ENCODE measurements at regions not wholly inside any gene's neighbourhood (a gene's known extent, or its start where the extent isn't known, plus 50 kb on each side); places are given as distances from the start of the nearest gene placed in this dataset.
"Not testable (repeated sequence)": the region's sequence is repeated elsewhere in the genome, so short reads cannot be mapped to it uniquely, and the experiment has no call there.

DNA sequence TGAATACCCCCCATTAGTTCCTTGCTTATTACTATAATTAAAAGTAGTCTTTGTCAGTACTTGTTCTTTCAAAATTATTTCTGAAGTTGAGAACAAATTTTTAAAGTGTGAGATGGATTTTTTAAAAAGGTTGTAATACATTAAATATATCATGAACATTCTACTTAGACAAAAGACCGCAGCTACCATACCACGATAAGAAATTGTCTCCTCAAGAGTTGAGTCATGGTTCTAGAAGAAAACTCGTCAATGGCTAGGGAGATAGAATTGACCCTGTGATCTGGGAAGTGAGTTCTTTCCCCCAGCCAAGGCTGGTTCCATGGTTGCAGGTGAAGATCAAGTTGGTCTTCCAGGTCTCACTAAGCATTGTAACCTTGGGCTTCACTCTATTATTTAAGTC is 67.8 kb upstream of the ACYP2 start:
- no peak for DNase-seq
- Histone ChIP-seq H3K27me3 (ENCODE audit: control insufficient read depth, insufficient read depth, low read length) (no peaks in the 10 kb centered on the region), H3K4me3 (ENCODE audit: insufficient read depth, low read depth, low read length) (no peak overlapping the region), H3K36me3 (replicated peaks; ENCODE audit: control insufficient read depth, insufficient read depth, low read length) (no peaks in the 10 kb centered on the region)

DNA sequence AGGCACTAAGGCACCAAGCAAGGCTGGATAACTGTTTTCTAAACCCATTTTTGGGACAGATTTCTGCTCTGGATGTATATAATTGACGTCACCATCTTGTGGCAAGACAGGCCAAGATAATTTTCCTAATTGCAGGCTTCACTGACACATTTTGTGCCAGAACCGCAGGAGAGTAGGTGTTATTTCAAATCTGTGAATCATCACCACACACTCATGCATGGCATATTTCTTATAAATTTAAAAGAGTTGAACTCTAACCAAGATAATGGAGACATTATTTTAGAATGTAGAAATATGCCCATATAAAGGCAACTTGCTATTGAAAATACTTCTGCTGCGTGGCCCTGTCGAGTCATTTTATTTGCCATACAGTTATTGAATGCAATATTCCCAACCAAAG is 68.3 kb upstream of the ACYP2 start:
- Histone ChIP-seq H3K27me3 (ENCODE audit: control insufficient read depth, insufficient read depth, low read length) (no peaks in the 10 kb centered on the region), H3K4me3 (ENCODE audit: insufficient read depth, low read depth, low read length) (no peak overlapping the region), H3K36me3 (replicated peaks; ENCODE audit: control insufficient read depth, insufficient read depth, low read length) (no peaks in the 10 kb centered on the region)
- DNase-seq = no peak

DNA sequence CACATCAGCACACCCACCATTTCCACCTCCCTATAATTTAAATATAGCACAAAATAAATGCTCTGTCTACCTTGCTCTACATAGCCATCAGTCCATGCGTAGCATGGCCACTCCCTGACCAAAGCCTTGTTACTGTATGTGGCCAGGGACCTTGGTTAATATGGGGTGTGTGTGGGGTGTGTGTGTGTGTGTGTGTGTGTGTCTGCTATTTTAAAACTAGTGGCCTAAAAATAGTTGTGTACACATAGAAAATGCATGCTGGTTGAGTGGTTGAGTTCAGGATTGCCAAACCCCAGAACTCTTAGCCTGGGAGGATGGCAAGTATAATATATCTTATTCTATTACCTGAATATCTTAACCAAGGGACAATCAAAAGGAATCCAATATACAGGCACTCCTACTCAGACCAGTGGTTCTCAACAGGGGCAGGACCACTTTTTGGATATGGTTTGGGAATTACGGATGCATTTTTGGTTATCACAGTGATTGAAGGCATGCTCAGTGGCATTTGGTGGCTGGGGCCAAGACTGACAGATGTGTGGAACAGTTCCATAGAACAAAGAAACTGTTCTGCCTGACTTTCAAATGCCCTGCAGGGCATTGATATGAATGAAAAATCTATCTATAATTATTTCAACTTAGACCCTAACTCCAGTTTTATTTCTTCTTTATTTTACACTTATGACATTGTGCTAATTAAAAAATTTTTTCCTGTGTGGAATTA is 72.3 kb upstream of the PSME4 start:
- no peaks in the 10 kb centered on the region for H3K36me3 ChIP-seq (replicated peaks; ENCODE audit: control insufficient read depth, insufficient read depth, low read length)
- no peaks in the 10 kb centered on the region for H3K27me3 ChIP-seq (ENCODE audit: control insufficient read depth, insufficient read depth, low read length)
- H3K4me3 ChIP-seq (ENCODE audit: insufficient read depth, low read depth, low read length) = no peak overlapping the region
- DNase-seq = no peak

DNA sequence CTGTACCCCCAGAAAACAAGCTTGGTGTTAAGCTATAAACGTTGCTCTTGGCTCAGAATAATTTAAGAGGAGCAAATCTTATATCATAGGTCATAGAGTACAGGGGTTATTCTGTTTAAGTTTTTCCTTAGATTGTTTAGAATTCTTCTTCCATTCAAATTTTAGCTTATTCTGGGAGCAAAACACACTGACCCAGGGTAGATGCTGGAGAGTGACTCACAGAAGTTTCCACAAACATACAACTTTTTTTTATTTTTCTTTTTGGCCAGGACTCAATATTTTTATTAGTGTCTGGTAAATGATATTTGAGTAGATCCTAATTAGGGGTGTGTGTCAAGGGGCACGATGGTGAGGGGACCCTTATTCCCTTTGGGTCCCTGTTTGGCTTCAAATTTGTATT is 71.5 kb upstream of the PSME4 start:
- no peak for DNase-seq
- H3K27me3 ChIP-seq (ENCODE audit: control insufficient read depth, insufficient read depth, low read length) = no peaks in the 10 kb centered on the region
- H3K4me3 ChIP-seq (ENCODE audit: insufficient read depth, low read depth, low read length) = no peak overlapping the region
- no peaks in the 10 kb centered on the region for H3K36me3 ChIP-seq (replicated peaks; ENCODE audit: control insufficient read depth, insufficient read depth, low read length)

DNA sequence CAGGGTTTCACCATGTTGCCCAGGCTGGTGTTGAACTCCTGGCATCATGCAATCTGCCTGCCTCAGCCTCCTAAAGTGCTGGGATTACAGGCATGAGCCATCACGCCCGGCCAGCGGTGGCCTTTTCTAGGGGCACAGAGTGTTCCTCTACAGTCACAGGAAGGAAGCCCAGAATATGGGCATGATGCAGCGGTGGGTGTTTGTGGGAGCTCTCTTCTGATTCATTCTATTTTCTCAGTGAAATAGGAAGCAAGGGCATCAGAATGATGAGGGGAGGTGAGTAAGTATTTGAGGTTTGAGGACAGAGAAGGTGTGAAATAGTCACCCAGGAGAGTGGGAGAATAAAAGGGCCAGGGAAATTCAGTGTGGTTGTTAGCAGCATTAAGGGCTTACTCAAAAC is 70.3 kb upstream of the PSME4 start:
- H3K36me3 ChIP-seq (replicated peaks; ENCODE audit: control insufficient read depth, insufficient read depth, low read length) = no peaks in the 10 kb centered on the region
- no peak overlapping the region for H3K4me3 ChIP-seq (ENCODE audit: insufficient read depth, low read depth, low read length)
- DNase-seq = no peak
- H3K27me3 ChIP-seq (ENCODE audit: control insufficient read depth, insufficient read depth, low read length) = no peaks in the 10 kb centered on the region

DNA sequence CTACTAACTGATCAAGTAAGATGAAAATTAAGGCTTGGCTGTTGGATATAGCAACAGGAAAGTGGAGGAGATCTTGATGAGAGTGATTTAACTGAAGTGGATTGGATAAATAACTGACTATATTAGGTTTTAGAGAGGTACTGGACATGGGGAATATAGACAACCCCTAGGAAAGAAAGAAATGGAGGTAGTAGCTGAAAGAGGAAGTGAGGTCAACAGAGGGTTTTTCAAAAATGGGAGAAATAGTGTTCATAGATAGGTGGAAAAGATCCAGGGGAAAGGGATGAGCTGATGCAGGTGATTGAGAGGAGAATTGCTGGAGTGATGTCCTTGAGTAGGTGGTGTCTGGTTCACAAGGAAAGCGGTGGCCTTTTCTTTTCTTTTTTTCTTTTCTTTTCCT is 69.9 kb upstream of the PSME4 start:
- H3K36me3 ChIP-seq (replicated peaks; ENCODE audit: control insufficient read depth, insufficient read depth, low read length) = no peaks in the 10 kb centered on the region
- no peak for DNase-seq
- H3K4me3 ChIP-seq (ENCODE audit: insufficient read depth, low read depth, low read length) = no peak overlapping the region
- no peaks in the 10 kb centered on the region for H3K27me3 ChIP-seq (ENCODE audit: control insufficient read depth, insufficient read depth, low read length)

DNA sequence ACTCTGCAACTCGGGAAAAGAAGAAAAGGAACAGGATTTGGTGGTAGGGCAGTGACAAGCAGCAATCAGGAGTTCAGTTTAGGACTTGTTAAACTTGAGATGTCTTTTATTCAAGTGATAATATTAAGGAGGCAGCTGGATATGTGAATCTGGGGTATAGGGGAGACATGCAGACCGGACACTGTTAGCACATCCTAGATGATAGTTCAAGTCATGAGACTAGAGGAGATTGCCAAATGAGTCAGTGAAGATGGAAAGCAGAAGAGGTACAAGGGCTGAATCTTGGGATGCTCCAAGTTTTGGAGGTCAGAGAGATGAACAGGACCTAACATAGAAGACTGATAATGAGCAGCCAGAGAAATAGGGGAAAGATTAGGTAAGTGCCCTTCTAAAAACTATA is 69.5 kb upstream of the PSME4 start:
- no peaks in the 10 kb centered on the region for H3K27me3 ChIP-seq (ENCODE audit: control insufficient read depth, insufficient read depth, low read length)
- DNase-seq = no peak
- H3K36me3 ChIP-seq (replicated peaks; ENCODE audit: control insufficient read depth, insufficient read depth, low read length) = no peaks in the 10 kb centered on the region
- no peak overlapping the region for H3K4me3 ChIP-seq (ENCODE audit: insufficient read depth, low read depth, low read length)

DNA sequence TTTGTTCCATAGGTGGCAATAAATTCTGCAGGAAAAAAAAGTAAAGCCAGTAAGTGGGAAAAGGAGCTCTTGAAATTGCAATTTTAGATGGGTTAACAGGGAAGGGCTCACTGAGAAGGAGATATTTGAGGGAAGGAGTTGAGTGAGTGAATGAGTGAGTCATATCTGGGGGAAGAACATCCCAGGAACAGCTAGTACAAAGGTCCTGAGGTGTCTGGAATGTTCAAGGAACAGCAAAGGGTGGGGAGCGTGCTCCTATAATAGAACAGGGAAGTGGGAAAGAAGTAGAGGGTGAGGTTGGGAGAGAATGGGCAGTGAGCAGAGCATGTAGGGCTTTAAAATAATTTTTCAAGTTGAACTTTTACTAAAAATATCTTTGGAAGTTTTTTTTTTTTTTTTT is 68.0 kb upstream of the PSME4 start:
- no peak for DNase-seq
- no peaks in the 10 kb centered on the region for H3K36me3 ChIP-seq (replicated peaks; ENCODE audit: control insufficient read depth, insufficient read depth, low read length)
- no peaks in the 10 kb centered on the region for H3K27me3 ChIP-seq (ENCODE audit: control insufficient read depth, insufficient read depth, low read length)
- H3K4me3 ChIP-seq (ENCODE audit: insufficient read depth, low read depth, low read length) = no peak overlapping the region

DNA sequence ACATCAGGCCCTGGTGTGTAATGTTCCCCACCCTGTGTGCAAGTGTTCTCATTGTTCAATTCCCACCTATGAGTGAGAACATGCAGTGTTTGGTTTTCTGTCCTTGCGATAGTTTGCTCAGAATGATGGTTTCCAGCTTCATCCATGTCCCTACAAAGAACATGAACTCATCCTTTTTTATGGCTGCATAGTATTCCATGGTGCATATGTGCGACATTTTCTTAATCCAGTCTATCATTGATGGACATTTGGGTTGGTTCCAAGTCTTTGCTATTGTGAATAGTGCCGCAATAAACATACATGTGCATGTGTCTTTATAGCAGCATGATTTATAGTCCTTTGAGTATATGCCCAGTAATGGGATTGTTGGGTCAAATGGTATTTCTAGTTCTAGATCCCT is 60.5 kb upstream of the PSME4 start:
- H3K27me3 ChIP-seq (ENCODE audit: control insufficient read depth, insufficient read depth, low read length); DNase-seq; H3K4me3 ChIP-seq (ENCODE audit: insufficient read depth, low read depth, low read length); H3K36me3 ChIP-seq (replicated peaks; ENCODE audit: control insufficient read depth, insufficient read depth, low read length): not testable (repeated sequence)

DNA sequence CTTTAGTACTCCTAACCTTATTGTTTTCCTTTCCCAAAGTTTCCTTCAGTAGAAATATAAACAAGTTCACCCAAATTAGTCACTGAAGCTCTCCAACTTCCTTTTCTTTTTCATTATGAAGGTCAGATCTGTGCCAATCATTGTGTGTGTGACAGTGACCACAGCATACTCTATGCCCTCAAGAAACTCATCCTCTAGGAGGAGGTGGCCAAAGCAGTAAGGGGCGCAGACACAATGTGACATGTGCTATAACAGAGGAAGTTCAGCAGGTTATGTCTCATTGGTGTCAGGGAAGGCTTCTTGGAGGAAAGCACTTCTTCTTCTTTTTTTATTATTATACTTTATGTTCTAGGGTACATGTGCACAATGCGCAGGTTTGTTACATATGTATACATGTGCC is 60.0 kb upstream of the PSME4 start:
- DNase-seq = no peak
- no peaks in the 10 kb centered on the region for H3K27me3 ChIP-seq (ENCODE audit: control insufficient read depth, insufficient read depth, low read length)
- no peaks in the 10 kb centered on the region for H3K36me3 ChIP-seq (replicated peaks; ENCODE audit: control insufficient read depth, insufficient read depth, low read length)
- H3K4me3 ChIP-seq (ENCODE audit: insufficient read depth, low read depth, low read length) = no peak overlapping the region

DNA sequence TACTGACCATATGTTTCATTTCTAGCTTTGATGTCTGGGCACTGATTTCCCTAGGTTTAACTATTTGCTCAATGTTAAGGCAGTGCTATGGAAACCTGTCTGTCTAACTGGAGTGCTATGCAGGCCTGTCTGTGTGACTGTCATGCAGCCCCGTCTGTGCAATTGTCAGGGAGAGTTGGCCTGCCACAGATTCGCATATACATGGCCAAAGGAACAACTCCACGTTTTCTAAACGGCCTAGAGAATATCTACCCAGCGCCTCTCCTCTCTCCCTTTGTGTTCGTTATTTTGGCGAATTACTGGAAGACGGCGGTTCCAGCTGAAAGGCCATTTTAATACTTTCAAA is 59.6 kb upstream of the PSME4 start:
- DNase-seq = no peak

DNA sequence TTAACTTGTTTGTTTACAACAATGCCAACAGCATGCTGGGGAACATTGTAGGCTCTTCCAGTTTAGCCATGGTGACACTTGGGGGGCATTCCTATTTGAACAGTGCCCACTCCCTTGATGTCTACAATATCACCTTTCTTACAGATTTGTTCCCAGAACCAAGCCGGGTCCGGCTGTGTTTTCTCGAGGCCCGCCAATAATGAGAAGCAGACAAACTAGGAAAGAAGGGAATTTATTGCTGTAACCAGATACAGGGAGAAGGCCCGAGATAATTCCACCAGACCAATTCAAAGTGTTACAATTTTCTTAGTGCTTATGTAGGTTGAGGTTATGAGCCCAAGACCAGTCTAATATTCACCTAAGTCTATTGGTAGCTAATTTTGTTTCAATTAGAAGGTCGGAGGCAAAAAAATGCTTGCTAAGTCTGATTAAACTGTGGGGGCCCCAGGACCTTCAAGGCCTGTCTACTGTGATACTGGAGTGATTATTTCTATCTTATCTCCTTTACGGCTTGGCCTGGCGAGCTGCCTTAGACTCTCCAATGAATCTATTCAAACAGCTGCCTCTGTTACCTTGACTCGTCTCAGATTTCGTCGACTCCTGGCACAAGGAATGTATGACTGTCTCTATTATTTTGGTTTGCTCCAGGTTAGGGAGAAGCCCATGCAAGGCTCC is 59.1 kb upstream of the PSME4 start:
- H3K36me3 ChIP-seq (replicated peaks; ENCODE audit: control insufficient read depth, insufficient read depth, low read length) = no peaks in the 10 kb centered on the region
- H3K4me3 ChIP-seq (ENCODE audit: insufficient read depth, low read depth, low read length) = no peak overlapping the region
- no peak for DNase-seq
- no peaks in the 10 kb centered on the region for H3K27me3 ChIP-seq (ENCODE audit: control insufficient read depth, insufficient read depth, low read length)

More for the DNA sequence above, 59.6 kb upstream of the PSME4 start:
- no peaks in the 10 kb centered on the region for H3K36me3 ChIP-seq (replicated peaks; ENCODE audit: control insufficient read depth, insufficient read depth, low read length)
- no peaks in the 10 kb centered on the region for H3K27me3 ChIP-seq (ENCODE audit: control insufficient read depth, insufficient read depth, low read length)
- no peak overlapping the region for H3K4me3 ChIP-seq (ENCODE audit: insufficient read depth, low read depth, low read length)

DNA sequence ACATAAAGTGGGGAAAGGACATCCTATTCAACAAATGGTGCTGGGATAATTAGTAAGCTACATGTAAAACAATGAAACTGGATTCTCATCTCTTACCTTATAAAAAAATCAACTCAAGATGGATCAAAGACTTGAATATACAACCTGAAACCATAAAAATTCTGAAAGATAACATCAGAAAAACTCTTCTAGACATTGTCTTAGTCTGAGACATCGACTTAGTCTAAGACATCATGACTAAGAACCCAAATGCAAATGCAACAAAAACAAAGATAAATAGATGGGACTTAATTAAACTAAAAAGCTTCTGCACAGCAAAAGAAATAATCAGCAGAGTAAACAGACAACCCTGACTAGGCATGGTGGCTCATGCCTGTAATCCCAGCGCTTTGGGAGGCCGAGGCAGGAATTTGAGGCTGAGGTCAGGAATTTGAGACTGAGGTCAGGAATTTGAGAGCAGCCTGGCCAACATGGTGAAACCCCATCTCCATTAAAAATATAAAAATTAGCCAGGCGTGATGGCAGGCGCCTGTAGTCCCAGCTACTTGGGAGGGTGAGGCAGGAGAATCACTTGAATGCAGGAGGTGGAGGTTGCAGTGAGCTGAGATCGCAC is 54.8 kb upstream of the PSME4 start:
- H3K4me3 ChIP-seq (ENCODE audit: insufficient read depth, low read depth, low read length); DNase-seq; H3K27me3 ChIP-seq (ENCODE audit: control insufficient read depth, insufficient read depth, low read length); H3K36me3 ChIP-seq (replicated peaks; ENCODE audit: control insufficient read depth, insufficient read depth, low read length): not testable (repeated sequence)

DNA sequence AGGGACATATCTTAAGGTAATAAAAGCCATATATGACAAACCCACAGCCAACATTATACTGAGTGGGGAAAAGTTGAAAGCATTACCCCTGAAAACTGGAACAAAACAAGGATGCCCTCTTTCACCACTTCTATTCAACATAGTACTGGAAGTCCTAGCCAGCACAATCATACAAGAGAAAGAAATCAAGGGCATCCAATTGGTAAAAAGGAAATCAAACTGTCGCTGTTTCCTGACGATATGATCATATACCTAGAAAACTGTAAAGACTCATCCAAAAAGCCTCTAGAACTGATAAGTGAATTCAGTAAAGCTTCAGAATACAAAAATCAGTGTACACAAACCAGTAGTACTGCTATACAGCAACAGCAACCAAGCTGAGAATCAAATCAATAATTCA is 53.8 kb upstream of the PSME4 start:
- Histone ChIP-seq H3K4me3 (ENCODE audit: insufficient read depth, low read depth, low read length) (no peak overlapping the region), H3K36me3 (replicated peaks; ENCODE audit: control insufficient read depth, insufficient read depth, low read length) (no peaks in the 10 kb centered on the region), H3K27me3 (ENCODE audit: control insufficient read depth, insufficient read depth, low read length) (no peaks in the 10 kb centered on the region)
- no peak for DNase-seq

DNA sequence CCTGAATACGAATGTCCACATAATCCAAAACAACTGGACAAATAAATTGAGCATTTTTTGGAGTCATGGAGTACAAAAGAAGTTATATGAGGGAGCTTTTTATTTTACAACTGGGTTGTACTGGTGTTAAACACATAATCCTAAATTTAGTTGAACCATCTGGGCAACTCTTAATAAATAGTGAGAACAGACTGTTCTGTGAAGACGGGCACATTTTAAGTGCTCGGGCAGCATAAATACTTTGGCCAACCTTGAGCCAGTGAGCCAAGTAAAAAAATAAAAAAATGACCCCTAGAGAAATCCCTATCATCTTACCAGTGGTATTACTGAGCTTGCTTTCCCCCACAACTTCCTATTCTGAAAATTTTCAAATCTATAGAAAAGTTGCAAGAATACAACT is 50.9 kb upstream of the PSME4 start:
- Histone ChIP-seq H3K27me3 (ENCODE audit: control insufficient read depth, insufficient read depth, low read length) (no peaks in the 10 kb centered on the region), H3K4me3 (ENCODE audit: insufficient read depth, low read depth, low read length) (no peak overlapping the region), H3K36me3 (replicated peaks; ENCODE audit: control insufficient read depth, insufficient read depth, low read length) (no peaks in the 10 kb centered on the region)
- no peak for DNase-seq

All from H7 (cell line).